ENCODE measurements at regions not wholly inside any gene's neighbourhood (a gene's known extent, or its start where the extent isn't known, plus 50 kb on each side); places are given as distances from the start of the nearest gene placed in this dataset.

DNA sequence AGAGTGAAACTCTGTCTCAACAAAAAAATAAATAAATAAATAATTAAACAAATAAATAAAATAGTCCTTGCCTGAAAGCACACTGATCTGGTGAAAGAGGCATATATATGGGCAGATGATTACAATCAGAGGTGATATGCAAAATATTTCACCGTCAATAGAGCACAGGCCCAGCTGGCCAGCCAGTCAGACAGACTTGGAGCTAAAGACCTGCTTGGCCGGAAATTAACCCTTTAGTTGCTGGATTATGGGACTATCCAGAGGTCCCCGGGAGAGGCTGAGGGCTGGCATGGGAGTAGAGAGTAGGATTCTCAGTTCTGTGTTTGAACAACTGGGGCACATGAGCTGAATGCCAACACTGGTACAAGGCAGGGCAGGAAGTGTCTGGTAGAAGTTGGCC lies 59.1 kb upstream of the CTNNB1 start:
- TF ChIP-seq, protein P1, sequence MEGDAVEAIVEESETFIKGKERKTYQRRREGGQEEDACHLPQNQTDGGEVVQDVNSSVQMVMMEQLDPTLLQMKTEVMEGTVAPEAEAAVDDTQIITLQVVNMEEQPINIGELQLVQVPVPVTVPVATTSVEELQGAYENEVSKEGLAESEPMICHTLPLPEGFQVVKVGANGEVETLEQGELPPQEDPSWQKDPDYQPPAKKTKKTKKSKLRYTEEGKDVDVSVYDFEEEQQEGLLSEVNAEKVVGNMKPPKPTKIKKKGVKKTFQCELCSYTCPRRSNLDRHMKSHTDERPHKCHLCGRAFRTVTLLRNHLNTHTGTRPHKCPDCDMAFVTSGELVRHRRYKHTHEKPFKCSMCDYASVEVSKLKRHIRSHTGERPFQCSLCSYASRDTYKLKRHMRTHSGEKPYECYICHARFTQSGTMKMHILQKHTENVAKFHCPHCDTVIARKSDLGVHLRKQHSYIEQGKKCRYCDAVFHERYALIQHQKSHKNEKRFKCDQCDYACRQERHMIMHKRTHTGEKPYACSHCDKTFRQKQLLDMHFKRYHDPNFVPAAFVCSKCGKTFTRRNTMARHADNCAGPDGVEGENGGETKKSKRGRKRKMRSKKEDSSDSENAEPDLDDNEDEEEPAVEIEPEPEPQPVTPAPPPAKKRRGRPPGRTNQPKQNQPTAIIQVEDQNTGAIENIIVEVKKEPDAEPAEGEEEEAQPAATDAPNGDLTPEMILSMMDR (IDR thresholded peaks at IDR 0.05) = no peak
- no peak for TF ChIP-seq ZFX (IDR thresholded peaks at IDR 0.05; ENCODE audit: borderline replicate concordance)
